OCI-M2 (cell line): ENCODE measurements at regions not wholly inside any gene's neighbourhood (a gene's known extent, or its start where the extent isn't known, plus 50 kb on each side); places are given as distances from the start of the nearest gene placed in this dataset.

Experiments used
- DNase-seq: peaks from one replicate; lab custom pipeline; 2025; ENCODE audit not compliant: unreplicated experiment; lab: John Stamatoyannopoulos, UW

DNA sequence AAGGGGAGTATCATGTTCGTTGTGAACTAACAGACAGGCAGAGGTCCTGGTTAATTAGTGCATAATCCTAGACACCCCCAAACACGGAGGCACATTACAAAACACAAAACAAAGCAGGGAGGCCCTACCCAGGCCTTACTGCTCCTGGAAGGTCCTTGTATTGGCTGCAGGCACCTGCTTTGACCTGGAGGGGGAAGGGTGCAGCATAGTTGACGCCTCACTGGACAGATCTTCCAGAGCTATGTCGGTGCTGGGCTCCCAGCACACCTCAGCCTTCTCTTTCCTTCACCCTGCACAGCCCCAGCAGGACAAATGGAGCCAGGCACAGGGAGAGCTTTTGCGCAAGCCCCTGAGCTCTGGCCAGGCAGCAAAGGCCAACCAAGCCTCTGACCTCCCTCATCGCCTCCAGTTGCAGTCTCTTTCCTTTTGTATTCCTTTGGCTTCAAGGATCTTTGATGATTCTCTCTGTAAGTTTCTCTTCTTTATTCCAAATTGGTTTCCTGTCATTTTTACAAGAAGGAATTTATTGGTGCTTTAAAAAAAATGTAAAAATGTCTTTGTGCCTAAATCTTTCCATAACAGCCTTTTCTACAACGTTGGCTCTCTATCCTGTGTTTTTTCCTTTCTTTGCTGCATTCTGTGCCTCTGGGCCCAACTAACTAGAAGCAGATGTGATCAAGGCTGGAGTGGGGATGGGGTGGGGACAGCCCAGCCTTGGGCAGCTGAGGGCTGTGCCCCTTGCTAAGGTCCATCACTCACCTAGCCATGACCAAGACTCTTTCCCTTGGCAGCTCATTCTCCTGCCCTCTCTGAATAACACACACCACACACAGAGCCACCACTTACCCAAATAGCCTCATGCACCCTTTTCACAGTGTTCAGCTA, 317.1 kb upstream of the NPVF start:
- DNase-seq, result no peak

GRCh38 chr7:25546306-25546705, 318.0 kb upstream of the NPVF start:
- DNase-seq, result no peak

GRCh38 chr7:25549271-25549921, 321.1 kb upstream of the NPVF start:
- DNase-seq, result no peak

- no peak for DNase-seq
These were observed 321.9 kb upstream of the NPVF start for GRCh38 chr7:25550149-25550548.

GRCh38 chr7:25552998-25553397, 324.7 kb upstream of the NPVF start:
- no peak for DNase-seq

GRCh38 chr7:25553580-25554291, 325.4 kb upstream of the NPVF start:
- DNase-seq, result no peak

DNA sequence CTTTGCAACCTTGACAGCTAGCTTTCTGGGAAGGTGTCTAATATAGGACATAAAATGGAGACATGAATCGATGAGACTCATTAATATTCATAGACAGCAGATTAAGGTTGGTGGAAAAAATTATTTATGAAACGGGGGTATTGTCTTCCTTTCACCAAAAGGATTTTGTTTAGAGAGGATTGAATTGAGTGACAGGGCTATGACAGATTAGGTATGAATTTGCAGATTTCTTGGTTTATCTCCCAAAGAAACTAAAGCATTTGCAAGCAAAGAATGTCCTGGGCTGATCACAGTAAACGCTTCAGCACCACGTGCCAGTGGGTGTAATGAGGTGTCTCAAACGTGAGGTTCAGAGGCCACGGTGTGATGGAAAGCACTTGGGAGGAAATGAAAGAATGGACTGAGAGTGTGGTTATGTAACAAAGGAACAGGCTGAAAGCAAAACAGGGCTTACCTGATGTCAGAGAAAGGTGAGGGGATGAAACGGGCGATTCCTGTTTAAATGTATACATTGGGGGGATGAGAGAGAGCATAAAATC, 329.2 kb upstream of the NPVF start:
- DNase-seq, result no peak

GRCh38 chr7:25557930-25558329, 329.6 kb upstream of the NPVF start:
- no peak for DNase-seq

- DNase-seq, result no peak
These were observed 330.3 kb upstream of the NPVF start for GRCh38 chr7:25558605-25559004.

DNA sequence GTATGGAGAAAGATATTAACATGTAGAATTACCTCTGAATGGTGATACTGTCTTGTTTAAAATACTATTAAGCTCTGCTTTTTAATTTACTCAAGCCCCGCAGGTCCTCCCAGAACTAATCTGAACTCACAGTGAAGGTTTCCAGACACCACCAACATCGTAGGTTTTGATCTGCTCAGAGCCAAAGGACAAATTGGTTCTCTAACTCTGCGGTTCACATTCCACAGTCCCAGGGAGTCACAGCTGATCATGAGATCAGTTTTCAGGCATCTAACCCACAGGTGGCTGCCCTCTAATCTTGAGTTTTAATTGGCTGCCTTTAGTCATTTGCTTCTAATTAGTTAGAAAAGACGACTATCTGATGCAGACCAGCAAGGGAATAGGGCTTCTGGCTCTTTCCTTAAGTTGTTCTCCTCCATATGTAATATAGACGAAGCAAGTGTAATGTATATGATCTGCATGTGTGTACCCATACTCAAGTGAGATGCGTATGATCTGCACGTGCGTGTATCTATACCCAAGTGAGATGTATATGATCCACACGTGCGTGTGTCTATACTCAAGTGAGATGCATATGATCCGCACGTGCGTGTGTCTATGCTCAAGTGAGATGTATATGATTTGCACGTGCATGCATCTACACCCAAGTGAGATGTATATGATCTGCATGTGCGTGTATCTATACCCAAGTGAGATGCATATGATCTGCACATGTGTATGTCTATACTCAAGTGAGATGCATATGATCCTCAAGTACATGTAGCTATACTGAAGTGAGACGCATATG, 331.5 kb upstream of the NPVF start:
- DNase-seq, result no peak

DNA sequence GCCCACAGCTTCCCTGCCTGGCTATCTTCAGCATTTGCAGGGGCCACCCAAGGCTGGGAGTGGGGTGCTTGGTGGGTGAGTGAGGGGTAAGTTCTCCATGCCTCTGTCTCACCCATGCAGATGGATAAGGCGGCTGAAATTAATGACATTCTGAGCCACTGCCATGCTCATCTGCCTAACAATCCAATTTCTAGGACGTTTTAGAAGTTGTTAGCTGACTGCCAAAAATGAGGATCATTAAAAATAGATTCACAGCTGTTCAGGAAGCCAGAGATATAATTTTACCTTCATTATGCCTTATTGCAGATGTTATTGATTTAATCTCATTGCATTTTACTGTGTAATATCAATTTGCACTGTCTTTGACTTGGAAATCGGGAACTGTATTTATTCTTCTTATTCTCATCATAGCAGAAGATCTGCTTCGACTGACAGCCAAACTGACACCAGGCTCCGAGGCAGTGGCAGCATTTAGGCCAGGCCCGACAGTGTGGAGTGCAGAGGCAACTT, 334.4 kb upstream of the NPVF start:
- no peak for DNase-seq

DNA sequence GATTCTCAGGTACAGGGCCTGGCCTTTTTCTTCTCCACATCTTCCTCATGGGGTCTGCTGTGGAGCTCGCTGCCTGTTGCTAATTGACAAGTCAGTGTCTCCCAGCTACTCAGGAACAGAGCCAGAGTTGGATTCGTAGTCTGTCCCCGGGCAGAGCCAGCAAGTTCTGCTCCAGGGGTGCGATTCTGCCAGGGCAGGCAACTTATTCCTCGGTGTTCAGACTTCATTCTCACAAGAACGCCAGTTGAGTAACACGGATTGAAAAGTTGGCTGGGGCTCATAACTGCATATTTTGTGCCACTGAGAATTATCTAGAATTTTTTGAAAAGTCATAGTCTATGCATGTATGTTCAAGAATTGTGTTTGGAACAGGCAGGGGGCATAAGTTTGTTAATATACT, 336.7 kb upstream of the NPVF start:
- no peak for DNase-seq

GRCh38 chr7:25565949-25566348, 337.7 kb upstream of the NPVF start:
- peak; percentile 12 for DNase-seq

- DNase-seq, result no peak
These were observed 339.1 kb upstream of the NPVF start for GRCh38 chr7:25567430-25567829.

DNA sequence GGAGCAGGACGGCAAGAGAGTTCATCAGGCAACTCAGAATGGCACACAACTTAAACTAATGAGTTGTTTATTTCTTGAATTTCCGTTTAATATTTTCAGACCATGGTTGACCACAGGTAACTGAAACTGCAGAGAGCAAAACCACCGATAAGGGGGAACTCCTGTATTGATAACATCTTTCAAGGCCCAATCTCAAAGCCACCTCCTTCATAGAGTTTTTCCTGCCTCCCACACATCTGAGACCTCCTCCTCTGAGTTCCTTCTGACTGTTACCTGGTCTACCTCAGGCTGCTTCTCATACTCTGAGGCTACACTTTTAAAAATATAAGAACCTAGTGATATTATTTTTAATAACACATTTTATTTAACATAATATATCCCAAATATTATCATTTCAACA, 341.5 kb upstream of the NPVF start:
- no peak for DNase-seq

DNA sequence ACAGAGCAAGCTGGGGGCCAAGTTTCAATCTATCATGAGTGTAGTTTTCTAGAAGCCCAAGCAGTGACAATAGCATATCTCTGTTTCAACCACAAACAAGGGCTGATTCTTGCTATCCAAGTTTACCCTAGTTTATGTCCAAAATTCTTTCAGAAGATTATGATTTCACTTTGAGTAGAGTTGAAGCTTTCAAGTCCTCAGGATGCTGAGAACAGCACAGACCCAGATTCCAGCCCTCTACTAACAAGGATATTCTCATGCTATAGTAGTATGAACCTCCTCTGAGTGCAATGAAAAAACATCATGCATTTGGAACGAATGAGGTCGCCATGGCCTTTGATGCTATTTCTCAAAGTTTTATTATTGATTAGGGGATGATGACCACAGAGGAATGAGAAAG, 344.1 kb upstream of the NPVF start:
- no peak for DNase-seq

- no peak for DNase-seq
These were observed 346.5 kb upstream of the NPVF start for GRCh38 chr7:25574828-25575227.

DNA sequence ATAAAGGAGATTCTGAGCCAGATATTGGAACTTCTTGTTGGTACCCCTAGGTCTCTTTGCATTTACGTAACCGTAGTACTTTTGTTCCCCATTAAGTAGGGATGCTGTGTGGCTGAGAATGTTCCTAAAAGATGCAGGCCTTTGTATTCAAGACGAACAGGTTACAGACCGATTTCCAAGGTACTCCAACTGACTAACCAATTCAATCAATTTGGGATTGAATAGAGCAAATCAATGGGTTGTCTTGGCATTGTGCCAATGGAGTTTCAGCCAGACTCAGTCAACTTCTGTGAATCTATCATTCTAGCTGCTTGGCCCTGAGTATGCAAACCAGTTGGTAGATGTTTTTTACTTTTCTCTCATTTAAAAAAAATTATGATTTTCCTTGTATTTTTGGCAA, 347.3 kb upstream of the NPVF start:
- no peak for DNase-seq

DNA sequence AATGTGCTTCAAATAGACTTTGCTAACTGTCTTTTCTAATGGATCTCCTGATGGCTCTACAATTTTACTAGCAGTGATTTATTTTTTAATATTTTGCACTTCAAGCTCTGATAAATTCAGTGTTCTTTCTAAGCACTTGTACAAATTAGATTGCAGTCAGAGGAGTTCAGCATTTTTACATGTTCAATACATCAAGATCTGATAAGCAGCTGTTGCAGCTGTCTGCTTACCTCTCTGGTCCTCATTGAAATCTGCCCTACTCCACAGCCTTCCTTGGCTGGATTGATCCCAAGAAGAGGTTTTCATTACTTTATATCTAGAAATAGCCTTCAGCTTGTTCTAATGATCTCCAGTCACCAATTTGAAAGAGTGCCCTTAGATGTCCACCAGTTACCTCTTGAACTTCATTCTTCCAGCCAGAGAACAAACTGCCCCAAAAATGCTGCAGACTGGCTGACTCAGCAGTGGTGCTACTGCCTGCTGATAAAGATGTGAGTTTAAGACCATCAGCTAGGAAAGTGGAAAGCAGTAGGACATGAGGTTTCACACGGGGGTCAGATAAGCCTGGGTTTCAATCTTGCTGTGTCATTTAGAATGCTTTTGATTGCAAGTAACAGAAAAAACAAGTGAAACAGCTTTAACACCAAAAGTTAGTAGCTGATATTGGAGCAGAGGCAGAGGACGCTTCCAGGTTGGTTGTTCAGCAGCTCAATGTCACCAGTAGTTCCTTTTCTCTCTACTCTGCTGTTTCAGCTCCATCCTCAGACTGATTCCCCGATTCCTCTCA, 350.9 kb upstream of the NPVF start:
- DNase-seq, result no peak

DNA sequence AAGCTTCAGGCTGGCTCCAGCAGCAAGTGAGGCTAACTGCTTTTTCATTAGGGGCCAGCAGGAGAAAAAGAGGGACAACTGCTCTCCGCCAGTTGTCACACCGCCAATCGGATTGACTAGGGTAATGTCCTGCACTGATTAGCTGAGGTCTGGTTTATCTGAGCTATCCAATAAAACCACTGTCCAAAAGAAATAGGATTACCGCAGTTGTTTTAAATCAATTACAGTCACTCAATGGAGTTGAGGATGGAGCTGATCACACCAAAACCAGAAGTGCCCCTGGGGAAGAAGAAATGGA, 351.4 kb upstream of the NPVF start:
- no peak for DNase-seq
